NCI-H526 (cell line): ENCODE measurements at regions not wholly inside any gene's neighbourhood (a gene's known extent, or its start where the extent isn't known, plus 50 kb on each side); places are given as distances from the start of the nearest gene placed in this dataset.
"Not testable (repeated sequence)": the region's sequence is repeated elsewhere in the genome, so short reads cannot be mapped to it uniquely, and the experiment has no call there.

ENCODE experiments used
- DNase-seq, 2 experiments: peaks; one replicate each; lab custom pipeline; 2025; lab: John Stamatoyannopoulos, UW

DNA sequence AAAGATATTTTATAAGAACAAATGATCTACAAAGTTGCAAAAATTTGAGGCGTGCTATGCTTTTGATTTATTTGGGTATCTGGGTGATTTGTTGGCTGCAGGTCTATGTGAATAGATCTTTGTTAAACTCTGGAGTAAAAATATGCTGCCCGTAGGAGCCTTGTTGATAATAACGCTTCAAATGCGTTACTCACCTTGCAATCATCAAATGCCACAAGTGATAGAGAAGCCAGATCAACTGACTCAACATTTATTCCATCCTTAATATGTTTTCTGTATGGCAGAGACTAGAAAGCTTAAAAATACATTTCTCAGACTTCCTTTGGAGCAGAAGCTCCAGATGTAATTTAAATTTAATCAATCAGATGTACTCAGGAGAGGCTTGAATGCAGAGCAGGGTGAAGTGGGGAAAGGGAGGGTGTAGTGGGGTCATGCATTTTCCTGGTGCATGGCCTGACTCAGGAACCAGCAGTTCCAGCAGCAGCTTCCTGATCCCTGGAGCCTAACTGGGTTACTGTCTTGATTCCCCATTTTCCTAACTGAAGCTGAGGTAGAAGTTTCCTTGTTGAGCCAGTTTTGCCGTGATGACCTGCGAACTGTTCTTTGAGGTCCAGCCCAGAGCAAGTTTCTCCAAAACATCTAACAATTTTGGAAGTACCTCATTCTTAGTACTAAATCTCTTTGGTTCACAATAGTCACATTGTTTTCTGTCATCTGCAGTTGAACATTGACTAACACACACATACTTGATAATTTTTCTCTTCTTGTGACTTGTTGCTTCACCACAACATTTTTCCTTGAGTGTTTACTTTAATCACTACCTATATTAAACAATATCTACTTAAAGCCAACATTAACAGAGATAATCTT, 284.7 kb upstream of the CWC22 start:
- DNase-seq, result no peak

DNA sequence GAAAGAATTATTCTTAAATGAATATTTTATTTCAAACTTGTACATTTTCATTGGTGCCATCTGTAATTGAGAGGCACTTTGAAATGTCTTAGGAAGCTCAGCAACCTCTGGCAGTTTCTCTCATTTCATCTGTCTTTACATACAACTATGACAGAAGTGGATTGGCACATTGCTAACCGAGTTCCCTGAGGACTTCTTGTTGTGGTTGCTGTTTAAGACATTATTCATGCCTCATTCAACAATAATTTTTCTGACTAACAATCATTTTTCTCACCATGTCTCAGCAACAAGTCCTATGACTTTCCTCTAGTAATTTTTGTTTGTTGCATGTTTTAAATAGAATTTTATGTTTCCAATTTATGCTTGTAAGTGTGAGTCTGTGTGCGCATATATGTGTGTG, 284.0 kb upstream of the CWC22 start:
- no peak for DNase-seq

DNA sequence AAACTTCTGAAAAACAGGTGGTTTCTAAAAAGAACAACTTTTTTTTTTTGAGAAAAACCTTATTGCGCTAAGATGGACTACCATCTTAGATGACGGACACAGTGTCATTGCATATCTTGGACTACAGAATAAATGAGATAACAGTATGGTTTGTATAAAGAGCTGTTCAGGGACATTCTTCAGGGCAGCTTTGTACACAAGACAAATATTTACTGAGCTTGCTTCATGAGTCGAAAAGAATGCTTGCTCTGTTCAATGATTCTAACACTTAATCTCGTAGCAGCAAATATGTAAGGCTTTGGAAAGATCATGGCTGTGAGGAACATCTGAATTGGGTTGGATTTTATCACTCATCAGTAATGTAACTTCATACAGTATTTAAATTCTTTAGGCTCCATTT, 282.5 kb upstream of the CWC22 start:
- peak in 1 of 2 experiments; percentile 0 for DNase-seq

DNA sequence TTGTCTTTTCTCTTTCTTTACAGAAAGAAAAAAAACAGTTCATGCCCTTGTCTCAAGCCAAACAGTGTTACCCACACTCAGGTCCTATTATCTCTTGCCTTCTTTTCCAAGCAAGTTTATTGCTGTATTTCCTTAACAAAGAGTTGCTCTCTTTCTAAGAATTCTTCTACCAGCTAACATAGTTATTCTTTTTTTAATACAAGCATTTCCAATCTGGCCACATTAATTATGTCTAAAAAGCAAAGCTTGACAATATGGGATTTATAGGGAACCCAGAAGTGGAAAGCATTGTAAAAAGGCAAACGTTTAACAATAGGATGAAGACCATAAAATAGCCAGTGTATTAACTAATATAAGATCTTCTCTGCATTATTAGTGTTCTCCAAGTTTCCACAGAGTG, 272.5 kb upstream of the CWC22 start:
- no peak for DNase-seq

DNA sequence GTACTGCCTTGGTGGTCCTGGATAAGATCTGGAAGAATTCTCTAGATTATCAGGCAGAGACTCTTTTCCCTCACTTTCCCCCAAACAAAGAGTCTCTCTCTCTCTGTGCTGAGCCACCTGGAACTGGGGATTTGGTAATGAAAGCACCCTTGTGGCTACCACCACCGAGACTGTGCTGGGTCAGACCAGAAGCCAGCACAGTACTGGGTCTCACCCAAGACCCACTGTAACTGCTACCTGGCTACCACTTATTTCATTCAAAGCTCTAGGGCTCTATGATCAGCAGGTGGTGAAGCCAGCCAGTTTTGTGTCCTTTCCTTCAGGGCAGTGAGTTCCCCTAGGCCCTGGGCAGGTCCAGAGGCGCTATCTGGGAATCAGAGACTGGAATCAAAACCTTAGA, 269.6 kb upstream of the CWC22 start:
- DNase-seq, result no peak

DNA sequence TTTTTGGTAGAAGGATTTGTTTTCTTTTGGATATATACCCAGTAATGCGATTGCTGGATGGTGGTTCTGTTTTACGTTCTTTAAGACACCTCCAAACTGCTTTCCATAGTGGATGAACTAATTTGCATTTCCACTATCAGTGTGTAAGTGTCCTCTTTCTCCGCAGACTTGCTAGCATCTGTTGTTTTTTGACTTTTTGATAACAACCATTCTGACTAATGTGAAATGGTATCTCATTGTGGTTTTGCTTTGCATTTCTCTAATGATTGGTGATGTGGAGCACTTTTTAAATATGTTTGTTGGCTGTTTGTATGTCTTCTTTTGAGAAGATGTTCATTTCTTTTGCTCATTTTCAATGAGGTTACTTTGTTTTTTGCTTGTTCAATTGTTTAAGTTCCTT, 260.9 kb upstream of the CWC22 start:
- DNase-seq, result peak; percentile 30 to 52

DNA sequence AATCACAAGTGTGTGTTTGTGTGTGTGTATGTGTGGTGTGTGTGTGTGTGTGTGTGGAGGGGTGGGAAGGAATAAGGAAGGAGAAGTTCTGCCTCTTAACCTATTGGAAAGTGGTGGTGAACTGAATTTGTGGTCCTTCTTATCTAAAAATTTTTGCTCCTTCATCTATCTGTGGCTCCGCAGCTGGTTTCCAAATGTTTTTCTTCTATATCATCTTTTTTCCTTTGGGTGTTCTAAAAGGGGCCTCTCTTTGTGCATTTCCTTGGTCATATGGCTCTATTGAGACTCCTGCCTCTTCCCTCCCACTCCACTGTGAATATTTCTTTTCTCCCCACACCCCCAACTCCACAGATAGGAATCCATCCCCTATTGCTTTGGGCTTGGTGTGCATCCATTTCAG, 254.9 kb upstream of the CWC22 start:
- DNase-seq, result no peak

DNA sequence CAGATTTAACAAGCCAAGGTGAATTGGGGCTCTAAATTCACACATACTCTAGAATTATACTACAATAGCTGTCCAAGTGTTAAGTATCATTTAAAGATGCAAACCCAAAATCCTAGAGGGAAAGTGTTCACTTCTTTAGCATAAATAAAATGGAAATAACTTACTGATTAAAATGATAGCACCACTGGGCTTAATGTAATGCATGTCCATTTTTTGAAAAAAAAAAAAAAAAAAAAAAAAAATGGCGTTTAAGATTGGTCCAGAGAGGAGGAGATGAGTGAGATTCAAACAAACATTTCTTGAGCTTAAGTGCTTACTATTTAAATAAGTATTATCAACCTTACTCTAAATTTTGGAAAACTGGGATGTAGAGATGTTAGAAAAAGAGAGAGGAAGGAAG, 251.5 kb upstream of the CWC22 start:
- no peak for DNase-seq

DNA sequence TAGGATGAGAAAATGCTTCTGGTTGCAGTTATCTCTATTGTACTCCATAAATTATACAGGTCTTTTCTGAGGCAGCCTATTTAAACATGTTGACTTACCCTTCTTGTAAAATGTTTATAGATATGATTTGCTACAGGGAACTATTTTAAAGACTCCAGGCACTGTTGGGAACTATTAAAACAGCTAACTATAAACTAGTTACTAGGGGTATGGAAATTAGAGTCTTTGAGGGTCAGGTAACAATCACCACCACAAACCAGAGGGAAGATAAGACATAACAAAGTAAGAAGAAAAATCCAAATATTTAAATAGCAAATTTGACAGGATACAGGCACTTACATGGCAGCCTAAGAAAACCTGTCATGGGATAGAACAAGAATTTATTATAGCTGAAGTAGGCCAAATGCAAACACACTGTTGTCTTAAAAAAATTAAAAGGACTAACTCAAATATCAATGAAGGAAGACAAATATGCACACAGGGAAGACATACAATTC, 251.0 kb upstream of the CWC22 start:
- DNase-seq, result no peak

DNA sequence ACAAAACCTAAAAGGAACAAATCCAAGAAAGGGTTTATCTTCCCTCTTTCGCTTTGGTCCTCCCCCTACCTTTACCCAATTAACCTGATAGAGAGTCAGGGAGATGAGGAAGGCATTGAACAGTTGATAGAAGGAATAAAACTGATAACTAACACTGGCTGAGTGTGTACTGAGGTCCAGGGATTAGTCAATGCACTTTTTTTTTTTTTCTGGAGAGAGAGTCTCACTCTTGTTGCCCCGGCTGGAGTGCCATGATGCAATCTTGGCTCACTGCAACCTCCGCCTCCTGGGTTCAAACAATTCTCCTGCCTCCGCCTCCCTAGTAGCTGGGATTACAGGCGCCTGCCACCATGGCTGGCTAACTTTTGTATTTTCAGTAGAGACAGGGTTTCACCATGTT, 250.2 kb upstream of the CWC22 start:
- DNase-seq, result no peak

DNA sequence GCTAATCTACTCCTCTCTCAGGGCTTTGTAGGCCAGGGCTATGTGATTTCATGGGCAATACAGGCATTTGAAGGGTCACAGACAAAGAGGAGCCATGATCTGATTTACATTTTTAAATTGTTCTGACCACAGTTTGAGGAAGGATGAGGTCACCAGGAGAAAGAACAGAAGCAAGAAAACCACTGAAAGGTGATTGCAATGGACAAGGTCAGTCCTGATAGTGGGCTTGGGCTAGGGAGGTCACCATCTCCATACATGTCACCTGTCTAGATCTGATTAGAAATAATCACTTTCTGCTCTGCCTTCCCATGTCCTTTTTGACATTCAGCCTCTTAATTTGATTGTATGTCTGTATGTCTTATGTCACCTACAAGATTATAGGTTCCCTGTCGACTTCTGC, 248.9 kb upstream of the CWC22 start:
- no peak for DNase-seq

DNA sequence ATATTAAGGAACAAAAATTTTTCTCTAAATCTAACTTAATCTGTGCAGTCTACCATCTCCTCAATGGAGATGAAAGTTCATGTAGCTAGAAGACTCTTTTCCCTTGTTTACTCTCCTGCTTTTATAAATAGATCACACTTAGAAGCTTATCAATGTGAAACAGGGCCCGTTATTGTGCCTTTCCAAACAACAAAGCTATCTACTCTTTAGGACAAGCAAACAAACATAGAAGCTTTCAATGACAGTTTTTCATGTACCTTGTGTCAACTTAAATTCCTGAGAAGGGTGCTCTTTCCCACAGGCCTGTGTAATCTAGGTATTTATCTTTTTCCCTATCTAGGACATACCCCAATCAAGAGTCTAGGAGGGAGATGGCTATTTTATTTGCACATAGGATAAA, 247.8 kb upstream of the CWC22 start:
- DNase-seq, result no peak

DNA sequence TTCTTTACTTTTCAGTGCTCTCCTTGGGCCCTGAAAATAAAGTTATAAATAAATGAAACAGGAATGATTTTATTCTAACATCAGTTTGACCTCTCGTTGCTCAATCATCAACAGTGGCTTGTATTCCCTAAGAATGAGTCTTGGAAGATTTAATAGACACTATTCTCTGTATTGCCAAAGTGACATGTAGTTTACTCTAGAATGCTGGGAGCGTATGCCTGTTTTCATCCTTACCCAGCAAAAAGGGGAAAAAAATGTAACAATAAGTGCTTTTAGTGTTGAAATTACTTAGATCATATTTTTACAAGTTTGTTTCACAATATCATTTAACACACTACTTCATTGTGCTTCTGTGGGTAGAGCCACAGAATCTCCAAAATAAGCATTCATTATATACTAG, 240.6 kb upstream of the CWC22 start:
- no peak for DNase-seq

DNA sequence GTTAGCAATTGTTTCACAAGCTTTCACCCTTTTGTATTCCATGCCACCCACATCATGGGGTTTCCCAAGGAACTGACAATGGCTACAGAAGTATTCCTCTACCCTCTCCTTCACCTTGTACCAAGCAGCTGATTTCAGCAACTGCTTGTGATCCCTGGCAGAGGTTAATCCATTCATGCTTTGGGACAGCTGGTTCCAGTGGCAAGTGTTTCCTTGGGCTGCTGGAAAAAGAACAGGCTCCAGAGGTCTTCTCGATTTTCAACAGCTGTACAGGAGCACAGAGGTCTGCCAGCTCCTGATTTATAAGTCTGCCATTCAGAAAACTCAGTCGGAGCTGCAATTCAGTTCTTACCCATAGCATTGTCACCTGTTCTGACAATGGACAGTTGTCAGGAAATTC, 239.2 kb upstream of the CWC22 start:
- DNase-seq, result no peak

DNA sequence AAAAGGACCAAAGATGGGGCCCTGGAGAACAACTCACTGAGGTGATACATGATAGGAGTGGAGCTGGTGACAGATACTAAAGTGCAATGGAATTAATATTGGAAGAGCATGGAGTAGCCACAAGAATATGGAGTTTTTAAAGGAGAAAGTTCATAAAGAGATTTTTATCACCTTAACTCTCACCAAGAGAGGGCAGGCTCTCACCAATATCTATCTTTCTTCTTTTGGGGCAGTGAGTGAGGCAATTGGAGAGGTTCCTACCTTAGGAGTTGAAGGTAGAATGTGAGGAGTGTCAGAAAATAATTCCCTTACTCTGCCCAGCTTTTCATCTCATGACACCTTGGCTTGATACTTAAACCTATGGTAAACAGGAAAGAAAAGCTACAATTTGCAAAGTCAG, 233.7 kb upstream of the CWC22 start:
- peak; percentile 20 to 26 for DNase-seq

DNA sequence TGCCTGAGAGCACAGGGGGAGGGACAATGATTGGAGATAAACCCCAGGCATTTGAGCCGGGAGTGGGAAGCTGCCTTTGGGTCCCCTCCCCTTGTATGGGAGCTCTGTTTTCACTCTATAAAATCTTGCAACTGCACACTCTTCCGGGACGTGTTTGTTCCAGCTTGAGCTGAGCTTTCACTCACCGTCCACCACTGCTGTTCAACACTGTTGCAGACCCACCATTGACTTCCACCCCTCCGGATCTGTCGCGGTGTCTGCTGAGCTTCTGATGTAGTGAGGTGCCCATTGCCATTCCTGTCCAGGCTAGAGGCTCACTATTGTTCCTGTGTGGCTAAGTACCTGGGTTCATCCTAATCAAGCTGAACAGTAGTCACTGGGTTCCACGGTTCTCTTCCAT, 231.6 kb upstream of the CWC22 start:
- no peak for DNase-seq

DNA sequence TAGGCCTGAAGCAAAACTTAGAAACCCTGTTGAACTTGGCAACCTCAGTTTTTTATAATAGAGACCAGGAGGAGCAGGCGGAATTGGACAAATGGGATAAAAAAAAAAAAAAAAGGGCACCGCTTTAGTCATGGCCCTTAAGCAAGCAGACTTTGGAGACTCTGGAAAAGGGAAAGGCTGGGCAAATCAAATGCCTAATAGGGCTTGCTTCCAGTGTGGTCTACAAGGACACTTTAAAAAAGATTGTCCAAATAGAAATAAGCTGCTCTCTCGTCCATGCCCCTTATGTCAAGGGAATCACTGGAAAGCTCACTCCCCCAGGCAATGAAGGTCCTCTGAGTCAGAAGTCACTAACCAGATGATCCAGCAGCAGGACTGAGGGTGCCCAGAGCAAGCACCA, 229.0 kb upstream of the CWC22 start:
- not testable (repeated sequence) for DNase-seq

DNA sequence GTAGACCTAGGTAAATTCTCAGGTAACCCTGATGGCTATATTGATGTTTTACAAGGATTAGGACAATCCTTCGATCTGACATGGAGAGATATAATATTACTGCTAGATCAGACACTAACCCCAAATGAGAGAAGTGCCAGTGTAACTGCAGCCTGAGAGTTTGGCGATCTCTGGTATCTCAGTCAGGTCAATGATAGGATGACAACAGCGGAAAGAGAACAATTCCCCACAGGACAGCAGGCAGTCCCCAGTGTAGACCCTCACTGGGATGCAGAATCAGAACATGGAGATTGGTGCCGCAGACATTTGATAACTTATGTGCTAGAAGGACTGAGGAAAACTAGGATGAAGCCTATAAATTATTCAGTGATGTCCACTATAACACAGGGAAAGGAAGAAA, 228.4 kb upstream of the CWC22 start:
- DNase-seq, result not testable (repeated sequence)

DNA sequence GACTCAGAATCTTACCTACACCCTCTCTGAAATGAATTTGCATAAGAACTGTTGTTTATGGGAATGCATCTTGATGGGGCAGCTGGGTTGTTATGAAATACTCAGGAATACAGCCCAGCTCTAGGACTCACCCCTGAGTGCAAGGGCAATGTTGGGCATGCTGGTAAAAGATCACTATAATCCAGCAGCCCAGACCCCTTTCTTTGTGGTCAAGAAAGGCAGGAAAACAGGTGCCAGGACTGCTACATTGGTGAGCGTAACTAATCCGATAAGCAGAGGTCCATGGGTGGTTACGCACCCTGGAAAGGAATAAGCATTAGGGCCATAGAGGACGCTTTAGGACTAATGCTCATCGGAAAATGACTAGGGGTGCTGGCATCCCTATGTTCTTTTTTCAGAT, 227.9 kb upstream of the CWC22 start:
- not testable (repeated sequence) for DNase-seq

DNA sequence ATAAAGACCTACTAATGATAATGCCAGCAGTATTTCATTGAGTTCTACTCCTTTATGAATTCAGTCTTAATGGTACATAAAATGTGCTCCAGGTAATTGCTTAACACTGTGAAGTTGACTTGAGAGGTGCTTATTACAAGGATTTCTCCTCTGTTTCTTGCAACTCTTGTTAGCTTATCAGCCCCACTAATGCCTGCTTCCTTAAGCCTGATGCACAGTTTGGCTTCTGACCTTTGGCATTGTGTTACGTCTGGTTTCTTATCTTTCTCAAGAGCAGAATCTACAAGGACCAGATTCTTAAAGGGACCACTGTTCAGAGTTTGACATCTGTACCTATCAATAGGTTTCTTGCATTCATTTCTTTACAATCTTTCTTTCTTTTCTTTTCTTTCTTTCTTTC, 223.9 kb upstream of the CWC22 start:
- DNase-seq, result no peak

DNA sequence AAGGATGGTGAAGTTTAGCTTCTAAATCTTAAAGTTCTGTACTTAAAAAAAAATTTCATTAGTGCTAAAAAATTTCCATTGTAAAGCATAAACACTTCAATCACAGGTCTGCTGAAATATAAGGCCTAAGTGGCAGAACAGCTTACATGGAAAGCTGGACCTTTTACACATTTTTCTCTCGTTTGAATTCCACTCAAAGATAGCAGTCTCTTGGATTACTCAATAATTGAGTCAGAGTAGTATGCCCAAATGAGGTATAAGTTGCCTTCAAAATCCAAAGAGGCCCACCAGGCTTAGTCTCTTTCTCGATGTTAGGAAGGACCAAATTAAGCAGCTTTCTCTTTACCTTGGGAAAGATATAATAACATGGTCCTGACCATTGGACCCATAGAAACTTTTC, 220.4 kb upstream of the CWC22 start:
- no peak for DNase-seq

DNA sequence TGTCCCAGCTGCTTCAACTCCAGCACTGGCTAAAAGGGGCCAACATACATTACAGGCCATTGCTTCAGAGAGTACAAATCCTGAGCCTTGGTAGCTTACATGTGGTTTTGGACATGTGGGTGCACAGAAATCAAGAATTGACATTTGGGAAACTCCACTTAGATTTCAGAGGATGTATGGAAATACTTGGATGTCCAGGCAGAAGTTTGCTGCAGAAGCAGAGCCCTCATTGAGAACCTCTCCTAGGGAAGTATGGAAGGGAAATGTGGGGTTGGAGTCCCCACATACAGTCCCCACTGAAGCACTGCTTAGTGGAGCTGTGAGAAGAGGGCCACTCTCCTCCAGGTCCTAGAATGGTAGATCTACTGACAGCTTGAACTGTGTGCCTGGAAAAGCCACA, 218.0 kb upstream of the CWC22 start:
- DNase-seq, result no peak

DNA sequence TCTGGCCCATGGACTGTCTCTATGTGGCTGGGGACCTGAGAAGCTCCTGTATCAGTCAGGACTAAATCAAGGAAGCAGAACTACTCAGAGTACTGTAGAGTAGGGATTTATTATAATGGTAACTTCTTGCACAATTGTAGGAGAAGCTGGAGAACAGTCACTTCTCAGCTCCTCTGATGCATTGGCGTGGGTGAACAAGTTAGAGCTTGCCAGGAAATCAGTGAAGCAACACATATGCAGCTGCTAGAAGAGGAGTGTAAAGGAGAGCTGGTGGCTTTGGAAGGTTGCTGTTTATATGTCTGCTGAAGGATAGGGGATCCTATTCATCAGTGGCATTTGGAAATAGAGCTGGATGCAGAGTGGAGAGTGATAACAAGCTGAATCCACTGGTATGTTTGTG, 215.5 kb upstream of the CWC22 start:
- DNase-seq, result no peak

DNA sequence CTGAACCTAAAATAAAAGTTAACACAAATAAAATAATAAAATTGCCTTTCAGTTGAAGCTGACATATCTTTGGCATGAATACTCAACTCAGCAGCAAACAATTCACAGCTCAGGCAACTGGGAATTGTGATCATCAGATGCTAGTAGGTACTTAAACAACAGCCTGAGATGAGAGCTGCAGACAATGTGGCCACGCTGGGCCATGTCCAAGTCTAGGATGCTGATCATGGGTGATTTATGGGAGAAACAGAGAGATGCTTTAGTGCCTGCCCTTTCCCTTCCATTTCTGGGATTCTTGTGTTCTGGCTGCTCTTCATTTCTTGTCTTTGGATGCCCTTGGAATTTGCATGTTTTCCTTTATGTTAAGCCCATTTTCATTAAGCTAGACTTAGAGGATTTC, 212.4 kb upstream of the CWC22 start:
- DNase-seq, result no peak
